Activated B cell treated with CpG ODN at 0.5 μM for 24 hours (primary cell): ENCODE measurements at regions not wholly inside any gene's neighbourhood (a gene's known extent, or its start where the extent isn't known, plus 50 kb on each side); places are given as distances from the start of the nearest gene placed in this dataset.

Experiments
- ATAC-seq: fragments of 200-7000 bp; cut with Tn5 transposase; one replicate; pipeline ENCODE4 v1.10.0; 2021; ENCODE audit warnings: low read depth, mild to moderate bottlenecking, moderate library complexity
- CTCF ChIA-PET: fragments of 350-600 bp; sonication (Branson Sonifier 250); formaldehyde crosslinking; loops from one replicate; lab custom pipeline; 2021; ENCODE audit warnings: antibody characterized with exemption; lab: Charles Lee
- POLR2A ChIA-PET: fragments of 350-600 bp; sonication (Branson Sonifier 250); formaldehyde crosslinking; loops from one replicate; lab custom pipeline; 2021; ENCODE audit warnings: antibody characterized with exemption; lab: Charles Lee
- DNase-seq: peaks from one replicate; pipeline ENCODE4 v3.0.0; 2022
- H3K27ac Mint-ChIP-seq: one replicate; pipeline ENCODE4 v1.8.0; 2020; ENCODE audit warnings: mixed read lengths
- H3K27me3 Mint-ChIP-seq: one replicate; pipeline ENCODE4 v1.8.0; 2021; ENCODE audit warnings: mixed read lengths
- H3K36me3 Mint-ChIP-seq: one replicate; pipeline ENCODE4 v1.8.0; 2021; ENCODE audit warnings: low read depth, mixed read lengths
- H3K4me1 Mint-ChIP-seq: one replicate; pipeline ENCODE4 v1.8.0; 2021; ENCODE audit warnings: mixed read lengths
- H3K4me3 Mint-ChIP-seq: one replicate; pipeline ENCODE4 v1.8.0; 2020; ENCODE audit warnings: mild to moderate bottlenecking, mixed read lengths
- H3K9me3 Mint-ChIP-seq: one replicate; pipeline ENCODE4 v1.8.0; 2020; ENCODE audit warnings: mixed read lengths
- intact Hi-C: fragments of 100-400 bp; cut with micrococcal nuclease; formaldehyde crosslinking; loops from one replicate; pipeline ENCODE4 v1.15.1; 2024
- TF ChIP-seq, protein P1 (sequence below): fragments of 200-600 bp; IDR thresholded peaks from one replicate; pipeline ENCODE4 v1.8.0; 2022; ENCODE audit warnings: antibody characterized with exemption, mild to moderate bottlenecking

DNA sequence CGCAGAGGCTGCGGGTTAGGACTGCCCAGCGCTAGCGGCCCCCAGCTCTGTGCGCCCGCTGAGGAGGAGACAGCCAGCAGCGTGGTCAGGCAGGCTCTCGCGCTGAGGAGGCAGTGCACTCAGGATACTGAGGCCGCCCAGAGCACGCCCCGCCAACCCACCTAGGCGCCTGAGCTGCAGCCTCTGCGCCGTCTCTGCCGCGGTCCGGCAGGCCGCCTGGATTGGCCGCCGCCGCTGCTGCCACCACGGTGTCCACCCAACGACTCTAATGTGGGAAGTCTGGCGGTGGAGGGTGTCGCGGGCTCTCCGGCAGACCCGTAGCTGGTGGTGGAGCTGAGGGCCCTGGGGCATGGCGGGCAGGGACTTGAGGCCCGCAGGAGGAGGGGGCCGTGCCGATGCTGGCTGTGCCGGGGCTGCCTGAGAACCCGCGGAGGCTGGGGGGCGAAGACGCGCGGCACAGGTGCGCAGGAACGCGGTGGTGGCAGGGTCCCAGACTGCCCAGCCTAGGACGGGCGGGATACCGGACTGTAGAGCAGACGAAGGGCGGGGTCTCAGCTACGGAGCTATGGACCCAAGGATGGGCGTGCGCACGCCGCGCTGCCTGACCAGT lies 69.9 kb downstream of the ASCL4 start:
- DNase-seq (no peak), ATAC-seq (no peak)
- Mint-ChIP-seq H3K9me3 (no peaks in the 10 kb centered on the region), H3K36me3 (no peaks in the 10 kb centered on the region), H3K27me3 (peaks cover 41% of the 10 kb centered on the region), H3K4me3 (no peak overlapping the region), H3K4me1 (peaks cover 11% of the 10 kb centered on the region), H3K27ac (no peak overlapping the region)
- intact Hi-C loops = no loop called here
- TF ChIP-seq, protein P1, sequence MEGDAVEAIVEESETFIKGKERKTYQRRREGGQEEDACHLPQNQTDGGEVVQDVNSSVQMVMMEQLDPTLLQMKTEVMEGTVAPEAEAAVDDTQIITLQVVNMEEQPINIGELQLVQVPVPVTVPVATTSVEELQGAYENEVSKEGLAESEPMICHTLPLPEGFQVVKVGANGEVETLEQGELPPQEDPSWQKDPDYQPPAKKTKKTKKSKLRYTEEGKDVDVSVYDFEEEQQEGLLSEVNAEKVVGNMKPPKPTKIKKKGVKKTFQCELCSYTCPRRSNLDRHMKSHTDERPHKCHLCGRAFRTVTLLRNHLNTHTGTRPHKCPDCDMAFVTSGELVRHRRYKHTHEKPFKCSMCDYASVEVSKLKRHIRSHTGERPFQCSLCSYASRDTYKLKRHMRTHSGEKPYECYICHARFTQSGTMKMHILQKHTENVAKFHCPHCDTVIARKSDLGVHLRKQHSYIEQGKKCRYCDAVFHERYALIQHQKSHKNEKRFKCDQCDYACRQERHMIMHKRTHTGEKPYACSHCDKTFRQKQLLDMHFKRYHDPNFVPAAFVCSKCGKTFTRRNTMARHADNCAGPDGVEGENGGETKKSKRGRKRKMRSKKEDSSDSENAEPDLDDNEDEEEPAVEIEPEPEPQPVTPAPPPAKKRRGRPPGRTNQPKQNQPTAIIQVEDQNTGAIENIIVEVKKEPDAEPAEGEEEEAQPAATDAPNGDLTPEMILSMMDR = no peak
- ChIA-PET CTCF (no interaction called here), POLR2A (no interaction called here)

DNA sequence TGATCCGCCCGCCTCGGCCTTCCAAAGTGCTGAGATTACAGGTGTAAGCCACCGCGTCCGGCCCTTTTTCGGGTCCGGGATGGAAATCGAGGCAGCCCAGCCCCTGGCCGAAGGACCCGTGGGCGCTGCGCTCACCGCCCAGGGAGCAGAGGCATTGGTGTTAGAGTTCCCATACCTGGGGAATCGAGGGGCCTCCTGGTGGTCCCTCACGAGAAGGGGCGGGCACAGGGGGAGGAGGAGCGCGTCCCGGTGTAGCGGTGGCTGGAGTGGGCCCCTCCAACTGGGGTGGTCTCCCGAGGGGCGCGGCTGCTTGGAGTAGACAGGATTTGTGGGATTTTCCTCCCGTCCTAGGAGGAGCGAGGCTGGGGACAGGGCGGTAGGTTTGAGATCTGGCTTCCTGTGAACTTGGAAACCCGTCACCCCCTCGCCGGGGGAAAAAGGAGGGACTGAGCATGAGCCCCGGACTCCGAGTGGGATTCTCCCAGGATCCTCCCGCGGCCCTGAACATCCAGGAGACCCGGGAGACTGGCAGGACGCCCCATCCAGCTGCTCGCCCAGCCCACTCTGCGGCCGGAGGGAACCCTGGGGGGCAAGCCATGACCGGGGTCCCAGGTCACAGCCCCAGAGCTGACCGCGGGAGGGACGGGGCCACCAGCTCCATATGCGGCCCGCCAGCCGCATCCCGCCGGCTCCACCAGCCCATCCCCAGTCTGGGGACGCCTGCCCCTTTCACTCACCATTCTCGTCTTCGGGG lies 70.9 kb downstream of the ASCL4 start:
- Mint-ChIP-seq H3K36me3 (no peaks in the 10 kb centered on the region), H3K9me3 (no peaks in the 10 kb centered on the region), H3K27me3 (peaks cover 40% of the 10 kb centered on the region), H3K4me1 (peaks cover 11% of the 10 kb centered on the region), H3K27ac (no peak overlapping the region), H3K4me3 (no peak overlapping the region)
- intact Hi-C loops = no loop called here
- TF ChIP-seq, protein P1 = no peak
- ATAC-seq = no peak
- CTCF ChIA-PET = no interaction called here
- DNase-seq = no peak
- POLR2A ChIA-PET = no interaction called here

DNA sequence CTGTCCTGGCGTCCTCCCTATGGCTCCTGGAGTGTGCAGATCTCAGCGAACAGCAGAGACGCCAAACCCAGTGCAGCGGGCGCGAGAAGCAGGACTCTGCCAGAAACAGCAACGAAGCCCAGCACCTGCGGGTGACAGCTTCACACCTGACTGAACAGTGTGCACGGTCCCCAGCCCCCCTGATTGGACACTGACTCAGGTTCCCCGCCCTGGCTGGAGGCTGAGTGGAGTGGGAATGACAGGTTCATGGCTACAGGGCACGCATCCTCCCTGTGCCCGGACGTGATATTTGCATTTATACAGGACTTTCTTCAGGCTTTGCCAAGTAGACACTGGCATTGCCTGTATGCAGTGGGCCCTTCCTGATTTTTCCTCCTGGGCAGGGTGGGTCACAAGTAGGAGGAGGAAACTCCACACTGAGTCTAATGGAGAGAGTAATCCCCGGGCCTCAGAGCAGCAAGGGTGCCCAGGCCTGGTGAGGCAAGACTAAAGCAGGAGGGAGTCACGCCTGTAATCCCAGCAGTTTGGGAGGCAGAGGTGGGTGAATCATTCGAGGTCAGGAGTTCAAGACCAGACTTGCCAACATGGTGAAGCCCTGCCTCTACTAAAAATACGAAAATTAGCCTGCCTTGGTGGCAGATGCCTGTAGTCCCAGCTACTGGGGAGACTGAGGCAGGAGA lies 71.6 kb downstream of the ASCL4 start:
- TF ChIP-seq, protein P1 = no peak
- Mint-ChIP-seq H3K9me3 (no peaks in the 10 kb centered on the region), H3K27me3 (peaks cover 38% of the 10 kb centered on the region), H3K4me1 (peaks cover 11% of the 10 kb centered on the region), H3K4me3 (no peak overlapping the region), H3K36me3 (no peaks in the 10 kb centered on the region), H3K27ac (no peak overlapping the region)
- CTCF ChIA-PET = no interaction called here
- intact Hi-C loops = no loop called here
- ATAC-seq (no peak), DNase-seq (no peak)
- POLR2A ChIA-PET = no interaction called here

DNA sequence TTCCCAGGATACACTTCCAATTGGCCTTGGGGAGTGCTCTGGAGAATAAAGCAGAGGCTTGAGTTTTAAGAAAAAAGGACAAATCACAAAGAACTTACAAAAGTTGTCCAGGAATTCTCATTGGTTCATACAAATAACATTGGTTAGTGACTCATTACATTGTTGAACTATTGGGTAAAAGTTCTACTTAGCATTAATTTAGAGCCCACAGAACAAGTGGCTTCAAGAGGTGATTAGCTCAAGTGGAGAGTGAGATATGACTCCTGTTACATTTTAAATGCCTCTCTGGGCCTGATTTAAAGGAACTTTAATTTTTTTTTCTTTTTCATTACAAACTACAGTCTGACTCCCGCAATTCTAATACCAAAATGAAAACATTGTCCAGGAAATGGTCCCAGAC lies 72.9 kb downstream of the ASCL4 start:
- TF ChIP-seq, protein P1 = no peak
- peaks cover 38% of the 10 kb centered on the region for H3K27me3 Mint-ChIP-seq

DNA sequence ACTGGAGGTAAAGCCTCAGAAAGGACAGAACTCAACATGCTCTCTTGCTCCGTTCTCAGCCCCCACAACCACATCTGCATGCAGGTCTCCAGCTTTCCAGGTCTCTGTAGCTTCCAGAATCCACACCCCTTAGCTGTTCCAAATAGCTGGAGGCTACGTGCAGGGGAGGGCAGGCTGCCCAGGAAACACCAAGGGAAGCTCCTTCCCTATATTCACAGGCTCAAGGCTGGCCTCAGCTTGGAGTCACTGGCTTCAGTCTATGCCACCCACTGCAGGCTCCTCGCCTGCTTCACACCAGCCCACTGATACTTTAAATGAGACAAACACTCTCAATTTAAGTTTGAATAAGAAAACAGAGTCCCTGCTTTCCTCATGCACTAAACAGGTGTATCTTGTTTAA lies 73.3 kb downstream of the ASCL4 start:
- H3K36me3 Mint-ChIP-seq = no peaks in the 10 kb centered on the region
- no peak for DNase-seq

More for the DNA sequence above, 72.9 kb downstream of the ASCL4 start:
- ChIA-PET POLR2A (no interaction called here), CTCF (no interaction called here)
- DNase-seq = no peak
- Mint-ChIP-seq H3K27ac (no peak overlapping the region), H3K4me3 (no peak overlapping the region), H3K9me3 (no peaks in the 10 kb centered on the region), H3K36me3 (no peaks in the 10 kb centered on the region), H3K4me1 (peaks cover 11% of the 10 kb centered on the region)
- intact Hi-C loops = no loop called here
- no peak for ATAC-seq

More for the DNA sequence above, 73.3 kb downstream of the ASCL4 start:
- Mint-ChIP-seq H3K4me3 (no peak overlapping the region), H3K4me1 (peaks cover 11% of the 10 kb centered on the region), H3K27me3 (peaks cover 38% of the 10 kb centered on the region), H3K27ac (no peak overlapping the region), H3K9me3 (no peaks in the 10 kb centered on the region)
- no peak for ATAC-seq
- intact Hi-C loops = no loop called here
- ChIA-PET CTCF (no interaction called here), POLR2A (no interaction called here)
- TF ChIP-seq, protein P1 = no peak
